SKM-1 (cell line): ENCODE measurements at regions not wholly inside any gene's neighbourhood (a gene's known extent, or its start where the extent isn't known, plus 50 kb on each side); places are given as distances from the start of the nearest gene placed in this dataset.

Source experiments
- DNase-seq: peaks from one replicate; lab custom pipeline; 2025; ENCODE audit not compliant: unreplicated experiment; lab: John Stamatoyannopoulos, UW

- DNase-seq, result no peak
These were observed 164.3 kb upstream of the MLN start for GRCh38 chr6:33967966-33968724.

DNA sequence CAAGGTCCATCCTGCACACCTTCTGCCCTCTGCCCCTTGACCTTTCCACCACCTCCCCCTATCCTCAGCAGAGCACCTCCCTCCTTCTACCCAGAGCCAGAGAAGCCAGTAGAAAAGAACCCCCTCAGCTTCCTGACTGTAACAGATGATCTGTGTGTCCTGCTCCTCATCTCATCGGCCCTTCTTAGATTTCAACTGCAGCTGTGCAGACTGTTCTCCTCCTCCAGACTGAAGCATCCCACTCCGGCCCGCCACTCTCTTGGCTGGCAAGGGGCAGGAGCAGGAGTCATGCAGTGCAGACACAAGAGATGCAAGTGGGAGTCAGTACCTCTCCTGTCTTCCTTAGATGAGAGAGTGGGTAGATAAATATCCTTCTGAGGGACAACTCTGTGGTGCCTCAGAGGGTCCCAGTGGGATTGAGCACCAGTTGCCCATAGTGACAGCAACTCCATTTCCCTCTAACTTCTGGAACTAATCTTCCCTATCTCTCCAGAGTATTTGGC lies 163.5 kb upstream of the MLN start:
- DNase-seq, result no peak

GRCh38 chr6:33966536-33966935 lies 162.7 kb upstream of the MLN start:
- no peak for DNase-seq

GRCh38 chr6:33965766-33966165 lies 162.0 kb upstream of the MLN start:
- DNase-seq, result no peak

DNA sequence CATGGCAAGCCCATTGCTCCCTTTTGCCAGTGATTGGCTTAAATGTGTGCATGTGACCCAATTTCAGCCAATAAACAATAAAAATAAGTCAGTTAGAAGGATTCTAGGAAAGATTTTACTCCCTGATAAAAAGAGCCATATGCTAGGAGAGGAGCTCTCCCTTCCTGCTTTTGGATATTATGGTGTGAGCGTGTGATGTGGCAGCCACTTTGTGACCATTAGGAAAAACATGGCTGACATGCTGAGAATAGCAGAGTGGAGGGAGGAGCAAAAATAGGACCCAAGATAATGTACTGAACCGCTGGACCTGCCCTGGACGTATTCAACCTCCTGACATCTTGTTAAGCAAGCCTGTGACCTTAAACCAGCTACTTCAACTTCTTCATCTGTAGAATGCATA lies 160.6 kb upstream of the MLN start:
- no peak for DNase-seq

GRCh38 chr6:33963136-33963750 lies 159.4 kb upstream of the MLN start:
- DNase-seq, result no peak

DNA sequence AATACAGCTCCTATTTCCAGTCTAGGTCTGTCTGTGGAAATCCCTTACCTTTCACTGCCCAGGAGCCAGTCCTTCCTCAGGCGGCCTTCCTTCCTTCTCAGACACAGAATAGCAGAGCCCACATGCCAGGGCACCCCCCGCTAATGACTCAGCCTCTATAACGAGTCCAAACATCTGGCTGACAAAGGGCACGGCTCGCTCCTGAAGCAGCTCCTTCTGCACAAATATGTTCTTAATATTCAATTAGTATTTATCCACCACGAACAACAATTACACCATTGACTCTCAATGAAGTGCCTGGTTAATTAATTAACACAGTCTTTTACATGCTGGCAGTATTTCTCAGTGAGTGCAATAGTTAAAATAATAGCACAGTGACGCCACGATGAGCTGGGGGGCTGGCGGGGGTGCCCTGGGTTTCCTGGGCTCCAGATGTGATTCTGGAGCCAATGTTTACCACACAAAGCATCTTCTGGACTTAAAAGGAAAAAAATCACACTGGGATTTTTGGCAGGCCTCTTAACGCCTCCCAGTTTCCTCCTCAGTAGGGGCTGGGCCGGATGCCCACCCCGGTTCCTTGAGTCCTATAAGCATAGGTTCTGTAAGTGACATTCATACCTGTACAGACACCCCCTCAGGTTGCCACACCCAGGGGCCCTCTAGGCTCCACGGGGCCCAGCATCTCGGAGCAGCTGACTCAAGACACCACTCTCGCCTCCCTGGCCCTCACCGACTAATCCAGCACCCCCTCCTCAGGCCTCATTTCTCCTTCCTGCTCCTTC lies 158.6 kb upstream of the MLN start:
- DNase-seq, result no peak

DNA sequence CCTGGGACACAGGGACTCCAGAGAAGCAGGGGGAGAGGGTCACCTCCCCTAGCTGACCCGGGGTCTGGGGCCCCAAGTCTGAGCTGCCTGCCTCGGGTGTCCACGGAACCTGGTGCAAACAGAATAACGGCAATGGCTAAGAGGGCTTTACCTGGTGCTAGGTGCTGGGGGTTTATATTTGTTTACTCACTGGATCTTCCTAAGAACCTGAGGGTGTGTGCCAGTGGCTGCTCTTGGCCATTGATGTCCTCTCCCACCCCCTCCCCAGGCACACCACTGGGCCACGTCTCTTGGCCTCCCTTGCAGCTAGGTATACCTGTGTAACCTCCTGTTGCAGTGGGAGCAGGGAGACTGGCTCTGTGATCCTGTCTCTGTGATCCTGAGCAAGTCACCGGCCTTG lies 157.9 kb upstream of the MLN start:
- no peak for DNase-seq

DNA sequence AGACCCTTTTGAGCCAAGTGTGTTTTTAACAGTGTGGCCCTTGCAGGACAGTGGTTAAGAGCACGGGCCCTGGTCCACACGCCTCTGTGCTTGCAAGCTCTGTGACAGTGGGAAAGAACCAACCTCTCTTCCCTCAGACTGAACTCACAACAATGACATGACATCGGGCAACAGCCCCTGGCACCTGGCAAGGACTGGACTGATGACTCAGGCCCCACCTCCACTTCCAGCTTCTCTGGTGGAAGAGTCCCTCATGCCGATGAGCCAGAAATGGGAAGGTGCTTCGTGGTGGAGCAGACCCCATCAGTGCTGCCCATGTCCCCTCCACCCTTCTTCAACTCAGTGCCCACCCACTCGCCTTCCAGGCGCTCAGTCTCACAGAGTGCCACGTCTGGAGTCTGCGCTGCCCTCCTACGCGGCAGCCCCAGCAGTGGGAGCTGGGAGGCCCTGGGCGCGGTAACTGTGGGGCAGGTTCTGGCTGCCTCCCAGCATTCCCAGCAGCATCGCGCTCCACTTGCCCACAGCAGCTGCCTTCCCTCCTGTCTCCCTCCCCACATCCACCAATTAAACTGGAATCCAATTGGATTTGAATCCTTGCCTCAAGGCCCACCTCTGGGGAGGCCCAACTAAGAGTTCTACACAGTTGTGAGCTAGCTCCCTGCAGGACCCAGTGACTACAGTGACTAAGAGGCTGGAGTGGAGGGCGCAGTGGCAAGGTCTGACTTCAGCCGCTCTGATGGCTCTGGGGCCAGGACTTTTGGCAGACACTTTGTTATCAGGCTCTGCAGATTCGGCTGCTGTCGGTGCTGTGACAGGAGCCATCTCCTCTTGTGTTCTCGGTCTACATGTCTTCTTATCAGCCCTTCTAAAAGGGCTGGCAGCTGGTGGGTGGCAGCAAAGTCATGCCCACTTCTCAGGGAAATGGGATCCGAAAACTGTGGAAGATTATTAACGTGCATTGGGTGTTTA lies 156.8 kb upstream of the MLN start:
- DNase-seq, result no peak

DNA sequence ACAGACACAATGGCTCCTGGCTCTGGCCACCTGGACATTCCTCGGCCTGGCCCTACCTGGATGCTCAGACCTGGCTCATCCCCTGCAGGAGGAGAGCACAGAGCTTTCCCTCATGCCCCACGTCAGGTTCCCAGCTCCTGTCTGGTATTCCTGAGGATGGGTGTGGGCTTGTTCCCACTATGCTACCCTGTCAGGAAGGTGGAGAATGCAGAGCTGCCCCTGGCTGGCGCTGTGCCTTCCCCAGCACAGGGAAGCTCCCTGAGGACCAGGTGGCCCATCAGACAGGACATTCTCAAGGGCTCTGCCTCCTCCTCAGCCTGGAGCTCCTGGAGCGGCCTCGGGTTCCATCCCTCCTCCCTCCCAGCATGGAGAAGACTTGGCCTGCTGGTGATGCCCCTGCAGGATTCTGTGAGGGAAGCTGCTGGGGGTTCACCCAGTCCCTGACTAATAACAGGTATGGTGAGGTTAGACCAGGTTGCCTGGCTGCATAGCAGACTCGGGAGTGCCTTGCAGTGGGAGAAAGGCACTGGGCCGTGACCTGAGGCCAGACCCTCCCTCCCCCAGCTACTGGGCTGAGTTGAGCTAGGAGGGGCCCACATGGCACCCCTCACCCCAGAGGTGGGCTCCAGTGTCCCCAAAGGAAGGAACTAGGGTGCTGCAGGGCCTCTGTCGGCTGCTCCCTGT lies 156.0 kb upstream of the MLN start:
- no peak for DNase-seq

- DNase-seq, result no peak
These were observed 155.5 kb upstream of the MLN start for GRCh38 chr6:33959329-33959651.

DNA sequence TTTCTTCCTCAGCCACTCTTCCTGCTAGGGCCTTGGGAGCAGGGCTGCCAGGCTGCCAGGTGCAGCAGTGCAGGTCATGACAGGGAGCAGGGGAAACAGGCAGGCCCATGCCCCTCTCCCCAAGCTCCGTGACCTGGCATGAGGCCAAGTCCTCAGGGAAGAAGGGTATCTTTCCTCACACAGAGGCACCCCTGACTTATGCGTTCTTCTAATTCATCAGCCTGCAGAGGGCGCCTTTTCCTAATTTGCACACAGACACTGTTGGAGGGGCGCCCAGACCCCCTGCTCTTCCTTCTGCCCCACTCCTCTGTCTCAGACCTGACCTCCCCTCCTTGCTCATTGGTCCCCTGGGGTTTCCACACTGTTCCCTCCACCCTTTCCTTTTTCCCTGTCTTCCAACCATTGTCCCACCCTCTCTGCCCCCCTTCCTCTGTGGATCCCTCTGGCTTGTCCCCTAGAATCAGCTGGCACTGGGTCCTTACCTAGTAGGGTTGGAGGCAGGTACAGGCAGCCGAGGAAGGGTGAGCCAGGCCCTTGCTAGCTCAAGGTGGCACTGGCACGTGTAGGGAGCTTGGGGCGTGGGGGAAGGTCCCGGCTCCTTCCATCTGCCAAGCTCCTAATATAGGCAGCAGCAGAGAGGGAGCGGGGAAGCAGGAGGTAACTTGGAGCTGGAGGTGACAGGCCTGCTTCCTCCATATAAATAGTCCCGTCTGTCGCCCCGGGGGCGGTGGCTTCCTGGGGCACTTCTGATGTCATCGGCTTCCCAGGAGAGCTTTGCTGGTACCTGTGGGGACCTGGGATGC lies 154.9 kb upstream of the MLN start:
- no peak for DNase-seq

DNA sequence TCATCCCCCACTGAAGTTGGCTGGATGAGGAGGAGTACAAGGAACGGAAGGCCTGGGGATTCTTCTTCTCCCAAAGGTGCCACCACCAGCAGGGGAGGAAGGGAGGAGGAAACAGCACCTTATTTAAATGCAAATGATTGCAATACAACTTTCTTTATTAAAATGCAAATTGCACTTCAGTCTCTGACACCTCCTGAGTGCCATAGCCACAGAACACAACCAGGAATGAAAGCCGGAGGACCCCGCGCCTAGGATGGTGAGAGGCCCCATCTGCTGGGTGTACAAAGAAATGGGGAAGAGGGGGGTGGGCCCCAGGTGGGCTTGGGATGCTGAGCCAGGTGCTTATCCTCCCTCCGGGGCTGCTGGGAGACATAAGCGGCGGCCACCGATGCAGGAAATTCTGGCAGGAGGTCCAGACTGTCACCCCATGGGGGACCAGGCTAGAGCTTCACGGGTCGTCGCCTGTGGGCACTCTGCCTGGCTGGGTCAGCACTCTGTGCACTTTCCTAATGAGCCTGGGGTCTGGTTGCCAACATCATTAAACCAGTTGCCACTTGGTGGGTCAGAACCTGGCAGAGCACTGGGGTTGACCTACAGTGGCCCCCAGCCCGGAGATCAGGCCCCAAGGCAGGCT lies 154.2 kb upstream of the MLN start:
- no peak for DNase-seq

- no peak for DNase-seq
These were observed 153.5 kb upstream of the MLN start for GRCh38 chr6:33957131-33957891.

- no peak for DNase-seq
These were observed 152.4 kb upstream of the MLN start for GRCh38 chr6:33956206-33956605.

GRCh38 chr6:33955566-33955965 lies 151.8 kb upstream of the MLN start:
- DNase-seq, result no peak

DNA sequence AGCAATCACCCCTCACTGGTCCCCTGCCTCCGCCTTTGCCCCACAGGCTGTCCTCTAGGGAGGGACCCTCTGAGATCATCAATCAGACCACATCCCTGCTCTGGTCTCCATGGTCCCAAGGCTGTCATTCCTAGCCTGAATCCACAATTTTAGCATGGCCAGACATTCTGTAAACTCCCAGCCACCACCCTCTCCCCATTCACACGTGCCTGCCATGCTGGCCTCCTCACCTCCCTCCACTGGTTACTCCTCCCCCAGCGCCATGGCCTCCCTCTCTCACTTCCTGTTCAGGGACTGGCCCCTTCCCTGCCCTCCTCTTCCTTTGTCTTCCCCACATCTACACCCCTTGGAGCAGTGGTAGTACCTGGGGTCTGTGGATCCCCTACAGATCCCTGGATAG lies 150.7 kb upstream of the MLN start:
- DNase-seq, result no peak

- DNase-seq, result no peak
These were observed 149.4 kb upstream of the MLN start for GRCh38 chr6:33953171-33953570.
